ENCODE measurements at regions not wholly inside any gene's neighbourhood (a gene's known extent, or its start where the extent isn't known, plus 50 kb on each side); places are given as distances from the start of the nearest gene placed in this dataset.
A peak's percentile ranks its signal among the peaks of the same experiment; 100 is the strongest.

- no peak overlapping the region for H3K4me3 ChIP-seq
- peaks cover 2% of the 10 kb centered on the region for H3K4me1 ChIP-seq (replicated peaks)
- H3K36me3 ChIP-seq: no peaks in the 10 kb centered on the region
- no peaks in the 10 kb centered on the region for H3K27me3 ChIP-seq (replicated peaks)
- H3K9me3 ChIP-seq (replicated peaks): no peaks in the 10 kb centered on the region
- no peak overlapping the region for H3K27ac ChIP-seq
- no peak for DNase-seq (ENCODE audit: low read depth in 1 of 2, low spot score in 2 of 2)
These were observed 104.2 kb upstream of the TGFBR2 start for GRCh38 chr3:30502051-30502741.

GRCh38 chr3:30502742-30503073, 103.7 kb upstream of the TGFBR2 start:
- no peak overlapping the region for H3K27ac ChIP-seq
- DNase-seq (ENCODE audit: low read depth in 1 of 2, low spot score in 2 of 2): no peak
- H3K4me3 ChIP-seq: no peak overlapping the region
- no peaks in the 10 kb centered on the region for H3K36me3 ChIP-seq
- H3K4me1 ChIP-seq (replicated peaks): no peaks in the 10 kb centered on the region; the same call in 1 of the 2 replicates
- H3K9me3 ChIP-seq (replicated peaks): no peaks in the 10 kb centered on the region
- no peaks in the 10 kb centered on the region for H3K27me3 ChIP-seq (replicated peaks)

- H3K4me1 ChIP-seq (replicated peaks): no peaks in the 10 kb centered on the region; the same call in 1 of the 2 replicates
- no peaks in the 10 kb centered on the region for H3K27me3 ChIP-seq (replicated peaks)
- H3K9me3 ChIP-seq (replicated peaks): no peaks in the 10 kb centered on the region
- no peak overlapping the region for H3K27ac ChIP-seq
- no peak for DNase-seq (ENCODE audit: low read depth in 1 of 2, low spot score in 2 of 2)
- no peak overlapping the region for H3K4me3 ChIP-seq
- H3K36me3 ChIP-seq: no peaks in the 10 kb centered on the region
These were observed 103.0 kb upstream of the TGFBR2 start for GRCh38 chr3:30503446-30503845.

- Histone ChIP-seq H3K27me3 (replicated peaks) (no peaks in the 10 kb centered on the region), H3K27ac (no peak overlapping the region), H3K4me3 (no peak overlapping the region), H3K9me3 (replicated peaks) (no peaks in the 10 kb centered on the region), H3K36me3 (no peaks in the 10 kb centered on the region), H3K4me1 (replicated peaks) (no peaks in the 10 kb centered on the region; the same call in 1 of the 2 replicates)
- no peak for DNase-seq (ENCODE audit: low read depth in 1 of 2, low spot score in 2 of 2)
These were observed 101.5 kb upstream of the TGFBR2 start for GRCh38 chr3:30504939-30505338.

- peaks cover 3% of the 10 kb centered on the region for H3K4me1 ChIP-seq (replicated peaks)
- H3K27ac ChIP-seq: no peak overlapping the region
- H3K27me3 ChIP-seq (replicated peaks): no peaks in the 10 kb centered on the region
- no peaks in the 10 kb centered on the region for H3K36me3 ChIP-seq
- H3K4me3 ChIP-seq: no peak overlapping the region
- H3K9me3 ChIP-seq (replicated peaks): no peaks in the 10 kb centered on the region
- no peak for DNase-seq (ENCODE audit: low read depth in 1 of 2, low spot score in 2 of 2)
These were observed 100.4 kb upstream of the TGFBR2 start for GRCh38 chr3:30505866-30506520.

- peaks cover 9% of the 10 kb centered on the region for H3K4me1 ChIP-seq (replicated peaks)
- DNase-seq (ENCODE audit: low read depth in 1 of 2, low spot score in 2 of 2): no peak
- H3K27me3 ChIP-seq (replicated peaks): no peaks in the 10 kb centered on the region
- no peaks in the 10 kb centered on the region for H3K9me3 ChIP-seq (replicated peaks)
- H3K36me3 ChIP-seq: no peaks in the 10 kb centered on the region
- H3K27ac ChIP-seq: no peak overlapping the region
- no peak overlapping the region for H3K4me3 ChIP-seq
These were observed 98.1 kb upstream of the TGFBR2 start for GRCh38 chr3:30508339-30508738.

GRCh38 chr3:30510596-30510995, 95.8 kb upstream of the TGFBR2 start:
- Histone ChIP-seq H3K27me3 (replicated peaks) (no peaks in the 10 kb centered on the region), H3K9me3 (replicated peaks) (no peaks in the 10 kb centered on the region), H3K4me3 (no peak overlapping the region), H3K36me3 (no peaks in the 10 kb centered on the region), H3K27ac (no peak overlapping the region), H3K4me1 (replicated peaks) (peaks cover 9% of the 10 kb centered on the region)
- DNase-seq (ENCODE audit: low read depth in 1 of 2, low spot score in 2 of 2): no peak

- Histone ChIP-seq H3K27me3 (replicated peaks) (no peaks in the 10 kb centered on the region), H3K4me3 (no peak overlapping the region), H3K27ac (peak overlapping the region; percentile 34; the same call in 1 of the 2 replicates)
These were observed 94.7 kb upstream of the TGFBR2 start for GRCh38 chr3:30511524-30512251.

GRCh38 chr3:30512576-30512975, 93.8 kb upstream of the TGFBR2 start:
- H3K4me3 ChIP-seq: no peak overlapping the region
- H3K27ac ChIP-seq: no peak overlapping the region
- H3K9me3 ChIP-seq (replicated peaks): no peaks in the 10 kb centered on the region
- peaks cover 9% of the 10 kb centered on the region for H3K4me1 ChIP-seq (replicated peaks)
- H3K36me3 ChIP-seq: no peaks in the 10 kb centered on the region
- no peaks in the 10 kb centered on the region for H3K27me3 ChIP-seq (replicated peaks)
- DNase-seq (ENCODE audit: low read depth in 1 of 2, low spot score in 2 of 2): no peak

More at GRCh38 chr3:30511524-30512251, 94.7 kb upstream of the TGFBR2 start:
- Histone ChIP-seq H3K4me1 (replicated peaks) (peaks cover 9% of the 10 kb centered on the region), H3K9me3 (replicated peaks) (no peaks in the 10 kb centered on the region), H3K36me3 (no peaks in the 10 kb centered on the region)
- DNase-seq (ENCODE audit: low read depth in 1 of 2, low spot score in 2 of 2): peak; percentile 38 to 52

GRCh38 chr3:30513374-30514152, 92.8 kb upstream of the TGFBR2 start:
- H3K9me3 ChIP-seq (replicated peaks): no peaks in the 10 kb centered on the region
- DNase-seq (ENCODE audit: low read depth in 1 of 2, low spot score in 2 of 2): no peak
- H3K4me1 ChIP-seq (replicated peaks): peaks cover 9% of the 10 kb centered on the region
- H3K36me3 ChIP-seq: no peaks in the 10 kb centered on the region
- no peaks in the 10 kb centered on the region for H3K27me3 ChIP-seq (replicated peaks)
- H3K4me3 ChIP-seq: no peak overlapping the region
- H3K27ac ChIP-seq: no peak overlapping the region

- H3K4me1 ChIP-seq (replicated peaks): peaks cover 12% of the 10 kb centered on the region
- DNase-seq (ENCODE audit: low read depth in 1 of 2, low spot score in 2 of 2): no peak
- no peaks in the 10 kb centered on the region for H3K9me3 ChIP-seq (replicated peaks)
These were observed 90.2 kb upstream of the TGFBR2 start for GRCh38 chr3:30516238-30516637.

GRCh38 chr3:30518181-30518864, 88.1 kb upstream of the TGFBR2 start:
- no peak for DNase-seq (ENCODE audit: low read depth in 1 of 2, low spot score in 2 of 2)
- no peak overlapping the region for H3K4me3 ChIP-seq
- no peak overlapping the region for H3K27ac ChIP-seq
- peaks cover 10% of the 10 kb centered on the region; the same call in 1 of the 2 replicates for H3K4me1 ChIP-seq (replicated peaks)
- H3K9me3 ChIP-seq (replicated peaks): no peaks in the 10 kb centered on the region
- no peaks in the 10 kb centered on the region for H3K27me3 ChIP-seq (replicated peaks)
- H3K36me3 ChIP-seq: no peaks in the 10 kb centered on the region

More at GRCh38 chr3:30516238-30516637, 90.2 kb upstream of the TGFBR2 start:
- Histone ChIP-seq H3K4me3 (no peak overlapping the region), H3K27ac (no peak overlapping the region), H3K27me3 (replicated peaks) (no peaks in the 10 kb centered on the region), H3K36me3 (no peaks in the 10 kb centered on the region)

- Histone ChIP-seq H3K27ac (no peak overlapping the region), H3K27me3 (replicated peaks) (no peaks in the 10 kb centered on the region), H3K36me3 (no peaks in the 10 kb centered on the region), H3K9me3 (replicated peaks) (no peaks in the 10 kb centered on the region), H3K4me1 (replicated peaks) (peaks cover 10% of the 10 kb centered on the region; the same call in 1 of the 2 replicates), H3K4me3 (no peak overlapping the region)
- no peak for DNase-seq (ENCODE audit: low read depth in 1 of 2, low spot score in 2 of 2)
These were observed 87.5 kb upstream of the TGFBR2 start for GRCh38 chr3:30518872-30519271.
